ENCODE measurements at regions not wholly inside any gene's neighbourhood (a gene's known extent, or its start where the extent isn't known, plus 50 kb on each side); places are given as distances from the start of the nearest gene placed in this dataset.
"Not testable (repeated sequence)": the region's sequence is repeated elsewhere in the genome, so short reads cannot be mapped to it uniquely, and the experiment has no call there.

GRCh38 chr2:64268330-64269048, 124.3 kb upstream of the PELI1 start:
- intact Hi-C loops (cut with DNase I, micrococcal nuclease) = no loop called here
- no peaks in the 10 kb centered on the region for H3K9me3 Mint-ChIP-seq (ENCODE audit: low read depth)
- no peak for ATAC-seq

GRCh38 chr2:64273524-64274398, 129.5 kb upstream of the PELI1 start:
- Mint-ChIP-seq H3K27ac (no peak overlapping the region), H3K36me3 (ENCODE audit: low read depth) (no peaks in the 10 kb centered on the region), H3K9me3 (ENCODE audit: low read depth) (no peaks in the 10 kb centered on the region), H3K27me3 (no peaks in the 10 kb centered on the region), H3K4me3 (no peak overlapping the region), H3K4me1 (peaks cover 23% of the 10 kb centered on the region)
- ChIA-PET POLR2A (no interaction called here), CTCF (interaction anchor here (0.6 to 2.0 kb wide), 5 partner anchors 11 to 216 kb away, joined by 3 to 6 read pairs (median 3); no protein-coding TSS in a partner anchor)
- DNase-seq (no peak), ATAC-seq (no peak)
- intact Hi-C loops (cut with DNase I, micrococcal nuclease) = no loop called here

More at GRCh38 chr2:64268330-64269048, 124.3 kb upstream of the PELI1 start:
- Mint-ChIP-seq H3K4me3 (no peak overlapping the region), H3K36me3 (ENCODE audit: low read depth) (no peaks in the 10 kb centered on the region), H3K4me1 (peaks cover 6% of the 10 kb centered on the region), H3K27me3 (no peaks in the 10 kb centered on the region), H3K27ac (no peak overlapping the region)
- CTCF ChIA-PET = interaction anchor here (0.5 to 0.8 kb wide), 4 partner anchors 110 to 842 kb away, joined by 3 to 4 read pairs (median 3); no protein-coding TSS in a partner anchor
- no peak for DNase-seq
- POLR2A ChIA-PET = no interaction called here

GRCh38 chr2:64274399-64275173, 130.4 kb upstream of the PELI1 start:
- H3K9me3 Mint-ChIP-seq (ENCODE audit: low read depth) = no peaks in the 10 kb centered on the region
- ATAC-seq (peak; percentile 67), DNase-seq (peak; percentile 17)
- H3K27me3 Mint-ChIP-seq = no peaks in the 10 kb centered on the region
- no peak overlapping the region for H3K4me3 Mint-ChIP-seq
- intact Hi-C loops (cut with DNase I, micrococcal nuclease) = no loop called here
- H3K36me3 Mint-ChIP-seq (ENCODE audit: low read depth) = no peaks in the 10 kb centered on the region
- ChIA-PET CTCF (interaction anchor here (0.7 to 2.0 kb wide), 2 partner anchors 12 to 53 kb away, joined by 3 to 6 read pairs; no protein-coding TSS in a partner anchor), POLR2A (no interaction called here)
- peak overlapping the region; percentile 2 for H3K27ac Mint-ChIP-seq
- peaks cover 23% of the 10 kb centered on the region for H3K4me1 Mint-ChIP-seq

- H3K27ac Mint-ChIP-seq = no peak overlapping the region
- ChIA-PET POLR2A (no interaction called here), CTCF (no interaction called here)
- no peak overlapping the region for H3K4me3 Mint-ChIP-seq
- no peaks in the 10 kb centered on the region for H3K27me3 Mint-ChIP-seq
- intact Hi-C loops (cut with DNase I, micrococcal nuclease) = no loop called here
- H3K9me3 Mint-ChIP-seq (ENCODE audit: low read depth) = no peaks in the 10 kb centered on the region
- no peaks in the 10 kb centered on the region for H3K36me3 Mint-ChIP-seq (ENCODE audit: low read depth)
- H3K4me1 Mint-ChIP-seq = peaks cover 23% of the 10 kb centered on the region
- no peak for DNase-seq
- ATAC-seq = no peak
Observed at GRCh38 chr2:64275174-64275466, 130.9 kb upstream of the PELI1 start.

GRCh38 chr2:64276417-64277095, 132.3 kb upstream of the PELI1 start:
- Mint-ChIP-seq H3K4me1 (peaks cover 23% of the 10 kb centered on the region), H3K9me3 (ENCODE audit: low read depth) (no peaks in the 10 kb centered on the region), H3K27me3 (no peaks in the 10 kb centered on the region), H3K27ac (no peak overlapping the region), H3K36me3 (ENCODE audit: low read depth) (no peaks in the 10 kb centered on the region), H3K4me3 (no peak overlapping the region)
- DNase-seq = no peak
- intact Hi-C loops (cut with DNase I, micrococcal nuclease) = no loop called here
- ChIA-PET CTCF (interaction anchor here (0.6 kb wide), 1 partner anchor 27 kb away, joined by 3 read pairs; no protein-coding TSS in a partner anchor), POLR2A (no interaction called here)
- ATAC-seq = no peak

- ATAC-seq (peak; percentile 40), DNase-seq (no peak)
- H3K36me3 Mint-ChIP-seq (ENCODE audit: low read depth) = no peaks in the 10 kb centered on the region
- intact Hi-C loops (cut with DNase I, micrococcal nuclease) = no loop called here
- peaks cover 23% of the 10 kb centered on the region for H3K4me1 Mint-ChIP-seq
- H3K4me3 Mint-ChIP-seq = no peak overlapping the region
- no peak overlapping the region for H3K27ac Mint-ChIP-seq
- no peaks in the 10 kb centered on the region for H3K9me3 Mint-ChIP-seq (ENCODE audit: low read depth)
- ChIA-PET POLR2A (no interaction called here), CTCF (no interaction called here)
- no peaks in the 10 kb centered on the region for H3K27me3 Mint-ChIP-seq
Observed at GRCh38 chr2:64277101-64277849, 133.1 kb upstream of the PELI1 start.

GRCh38 chr2:64280812-64281211, 136.6 kb upstream of the PELI1 start:
- POLR2A ChIA-PET; H3K4me3 Mint-ChIP-seq; ATAC-seq; H3K36me3 Mint-ChIP-seq (ENCODE audit: low read depth); DNase-seq; H3K27ac Mint-ChIP-seq; H3K27me3 Mint-ChIP-seq; H3K4me1 Mint-ChIP-seq; CTCF ChIA-PET; H3K9me3 Mint-ChIP-seq (ENCODE audit: low read depth): not testable (repeated sequence)
- intact Hi-C loops (cut with DNase I, micrococcal nuclease) = loop anchor here in 1 of 2 experiments (5.0 kb wide), 1 partner anchor 54 kb away; no protein-coding TSS in a partner anchor

GRCh38 chr2:64283006-64283570, 138.9 kb upstream of the PELI1 start:
- Mint-ChIP-seq H3K9me3 (ENCODE audit: low read depth) (no peaks in the 10 kb centered on the region), H3K36me3 (ENCODE audit: low read depth) (no peaks in the 10 kb centered on the region), H3K27ac (no peak overlapping the region), H3K4me3 (no peak overlapping the region), H3K4me1 (no peaks in the 10 kb centered on the region), H3K27me3 (no peaks in the 10 kb centered on the region)
- DNase-seq (no peak), ATAC-seq (peak; percentile 13)
- ChIA-PET POLR2A (interaction anchor here (1.0 kb wide), 1 partner anchor 55 kb away, joined by 3 read pairs; no protein-coding TSS in a partner anchor), CTCF (interaction anchor here (0.7 to 1.6 kb wide), 2 partner anchors 43 to 58 kb away, joined by 3 to 6 read pairs; no protein-coding TSS in a partner anchor)
- intact Hi-C loops (cut with DNase I, micrococcal nuclease) = loop anchor here in 1 of 2 experiments (1.0 to 5.0 kb wide), 2 partner anchors 9 to 56 kb away; no protein-coding TSS in a partner anchor

- intact Hi-C loops (cut with DNase I, micrococcal nuclease) = loop anchor here in 1 of 2 experiments (1.0 to 5.0 kb wide), 2 partner anchors 8 to 56 kb away; no protein-coding TSS in a partner anchor
- DNase-seq = peak; percentile 39
- Mint-ChIP-seq H3K4me3 (no peak overlapping the region), H3K27ac (no peak overlapping the region), H3K27me3 (no peaks in the 10 kb centered on the region), H3K4me1 (no peaks in the 10 kb centered on the region), H3K36me3 (ENCODE audit: low read depth) (no peaks in the 10 kb centered on the region), H3K9me3 (ENCODE audit: low read depth) (no peaks in the 10 kb centered on the region)
- ATAC-seq = peak; percentile 100
- CTCF ChIA-PET = interaction anchor here (0.7 to 1.6 kb wide), 3 partner anchors 42 to 59 kb away, joined by 3 to 6 read pairs (median 3); no protein-coding TSS in a partner anchor
- POLR2A ChIA-PET = interaction anchor here (0.9 to 1.0 kb wide), 2 partner anchors 12 to 56 kb away, joined by 3 read pairs; no protein-coding TSS in a partner anchor
Observed at GRCh38 chr2:64283641-64284361, 139.6 kb upstream of the PELI1 start.
